IMR-90 (cell line): ENCODE measurements at regions not wholly inside any gene's neighbourhood (a gene's known extent, or its start where the extent isn't known, plus 50 kb on each side); places are given as distances from the start of the nearest gene placed in this dataset.

Experiments
- ATAC-seq: fragments of 200-7000 bp; cut with Tn5 transposase; 2 replicates; pipeline ENCODE4 v1.9.1; 2020; ENCODE audit warnings: low read depth, mild to moderate bottlenecking, moderate library complexity
- BruUV-seq: library from RNA; stranded (reverse); fragments of 400-500 nt; replicated peaks from 2 replicates; lab custom pipeline; 2021; lab: Mats Ljungman, UMichigan
- CTCF ChIA-PET: fragments of 300-600 bp; formaldehyde crosslinking; extraction: SDS; loops from one replicate; lab custom pipeline; 2021; ENCODE audit warnings: antibody characterized with exemption; lab: Yijun Ruan, JAX
- POLR2A ChIA-PET: fragments of 300-600 bp; sonication (Branson Sonifier 250); formaldehyde crosslinking; loops from one replicate; lab custom pipeline; 2022; ENCODE audit warnings: antibody characterized with exemption; ENCODE audit not compliant: unreplicated experiment; lab: Charles Lee
- DNase-seq: peaks from one replicate; pipeline ENCODE4 v3.0.0; 2013
- H2AFZ ChIP-seq: replicated peaks from 2 replicates; pipeline ENCODE3; 2013; ENCODE audit warnings: low read length, mild to moderate bottlenecking; ENCODE audit not compliant: poor library complexity
- H2AK5ac ChIP-seq: 2 replicates; pipeline ENCODE4 v1.6.1; 2013; ENCODE audit warnings: low read depth, low read length, inconsistent platforms
- H2AK9ac ChIP-seq: replicated peaks from 2 replicates; pipeline ENCODE3; 2013; ENCODE audit warnings: mild to moderate bottlenecking, low read depth, low read length, moderate library complexity; ENCODE audit not compliant: poor library complexity
- H2BK120ac ChIP-seq: 2 replicates; pipeline ENCODE4 v1.6.1; 2013; ENCODE audit warnings: low read depth, low read length, inconsistent platforms
- H2BK15ac ChIP-seq: 3 replicates; pipeline ENCODE4 v1.6.1; 2013; ENCODE audit warnings: low read depth, low read length, inconsistent platforms
- H2BK20ac ChIP-seq: 2 replicates; pipeline ENCODE4 v1.6.1; 2013; ENCODE audit warnings: low read depth, mild to moderate bottlenecking, inconsistent platforms, low read length, moderate library complexity
- H2BK5ac ChIP-seq: 2 replicates; pipeline ENCODE4 v1.6.1; 2013; ENCODE audit warnings: mild to moderate bottlenecking, low read depth, low read length, inconsistent platforms; ENCODE audit not compliant: poor library complexity, severe bottlenecking
- H3K14ac ChIP-seq: replicated peaks from 2 replicates; pipeline ENCODE4 v1.6.1; 2013; ENCODE audit warnings: low read depth, low read length, inconsistent platforms
- H3K18ac ChIP-seq: 2 replicates; pipeline ENCODE4 v1.6.1; 2013; ENCODE audit warnings: low read depth, low read length, control low read depth
- H3K23ac ChIP-seq: 2 replicates; pipeline ENCODE4 v1.6.1; 2013; ENCODE audit warnings: low read depth, low read length, inconsistent platforms
- H3K27ac ChIP-seq: 2 replicates; pipeline ENCODE4 v1.5.1; 2013; ENCODE audit warnings: mild to moderate bottlenecking, control low read depth, low read length; ENCODE audit not compliant: insufficient read depth
- H3K27me3 ChIP-seq: 2 replicates; pipeline ENCODE4 v1.6.1; 2013; ENCODE audit warnings: low read length; ENCODE audit not compliant: control insufficient read depth, insufficient read depth
- H3K36me3 ChIP-seq: 2 replicates; pipeline ENCODE4 v1.6.1; 2013; ENCODE audit warnings: low read length, mixed read lengths; ENCODE audit not compliant: control insufficient read depth, insufficient read depth
- H3K4ac ChIP-seq: 2 replicates; pipeline ENCODE4 v1.6.1; 2013; ENCODE audit warnings: low read depth, low read length, inconsistent platforms
- H3K4me1 ChIP-seq: 2 replicates; pipeline ENCODE4 v1.6.1; 2013; ENCODE audit warnings: low read length, mixed read lengths; ENCODE audit not compliant: control insufficient read depth, insufficient read depth
- H3K4me2 ChIP-seq: 2 replicates; pipeline ENCODE4 v1.6.1; 2013; ENCODE audit warnings: low read depth, mild to moderate bottlenecking, control low read depth, low read length, moderate library complexity
- H3K4me3 ChIP-seq: 2 replicates; pipeline ENCODE4 v1.5.1; 2013; ENCODE audit warnings: low read depth, mild to moderate bottlenecking, control low read depth, low read length, moderate library complexity; ENCODE audit not compliant: insufficient read depth
- H3K56ac ChIP-seq: 2 replicates; pipeline ENCODE4 v1.6.1; 2013; ENCODE audit warnings: low read length, inconsistent platforms; ENCODE audit not compliant: insufficient read depth; ENCODE audit errors: extremely low read depth
- H3K79me1 ChIP-seq, 2 experiments: 2 replicates each; pipeline ENCODE4 v1.6.1; 2013; ENCODE audit warnings: low read length in 2 of 2, inconsistent platforms in 1 of 2, low read depth in 1 of 2
- H3K9ac ChIP-seq: 2 replicates; pipeline ENCODE4 v1.6.1; 2013; ENCODE audit warnings: low read depth, low read length, control low read depth
- H3K9me1 ChIP-seq: 2 replicates; pipeline ENCODE4 v1.6.1; 2013; ENCODE audit warnings: low read length, inconsistent platforms; ENCODE audit not compliant: insufficient read depth
- H3K9me3 ChIP-seq: 2 replicates; pipeline ENCODE4 v1.6.1; 2013; ENCODE audit warnings: low read length; ENCODE audit not compliant: control insufficient read depth, insufficient read depth
- H4K20me1 ChIP-seq: 2 replicates; pipeline ENCODE4 v1.6.1; 2013; ENCODE audit warnings: low read length, inconsistent platforms; ENCODE audit not compliant: insufficient read depth
- H4K5ac ChIP-seq: 2 replicates; pipeline ENCODE4 v1.6.1; 2013; ENCODE audit warnings: mild to moderate bottlenecking, low read depth, low read length, control low read depth
- H4K8ac ChIP-seq, 2 experiments: 2 replicates each; pipeline ENCODE4 v1.6.1; 2013; ENCODE audit warnings: low read depth in 2 of 2, low read length in 2 of 2, control low read depth in 1 of 2, inconsistent platforms in 1 of 2
- H4K91ac ChIP-seq: 2 replicates; pipeline ENCODE4 v1.6.1; 2013; ENCODE audit warnings: low read depth, low read length, inconsistent platforms; ENCODE audit not compliant: insufficient read depth
- RCOR1 ChIP-seq: IDR thresholded peaks from 2 replicates; pipeline ENCODE4 v1.6.1; 2012; ENCODE audit warnings: mild to moderate bottlenecking, low read length, improper control_type of control experiment; ENCODE audit not compliant: insufficient replicate concordance
- WGBS, 2 experiments: methylation state at CpG; one replicate each; pipeline versions ENCODE4 v1.1.5 to v1.1.7; 2013; ENCODE audit warnings: missing lambda C conversion rate in 2 of 2; ENCODE audit not compliant: insufficient read length in 1 of 2; ENCODE audit errors: extremely low coverage in 2 of 2; 5-methylcytosine and 5-hydroxymethylcytosine counted together
- dilution Hi-C: fragments of 300-500 bp; cut with HindIII; formaldehyde crosslinking; loops from one replicate; pipeline ENCODE4 v1.14.3; 2018; ENCODE audit warnings: low sequenced_read_pairs; ENCODE audit not compliant: unreplicated experiment
- in situ Hi-C: fragments of 300-500 bp; cut with MboI; formaldehyde crosslinking; loops from 3 replicates; pipeline ENCODE4 v1.14.3; 2019; ENCODE audit warnings: low sequenced_read_pairs, inconsistent platforms, mixed read lengths
- intact Hi-C: fragments of 100-400 bp; cut with micrococcal nuclease; formaldehyde crosslinking; loops from 2 replicates; pipeline ENCODE4 v1.10.0; 2022
- TF ChIP-seq, protein P1 (sequence below): conservative IDR thresholded peaks from 2 replicates; pipeline ENCODE4 v1.5.1; 2012; ENCODE audit warnings: mild to moderate bottlenecking, low read depth, low read length, improper control_type of control experiment

DNA sequence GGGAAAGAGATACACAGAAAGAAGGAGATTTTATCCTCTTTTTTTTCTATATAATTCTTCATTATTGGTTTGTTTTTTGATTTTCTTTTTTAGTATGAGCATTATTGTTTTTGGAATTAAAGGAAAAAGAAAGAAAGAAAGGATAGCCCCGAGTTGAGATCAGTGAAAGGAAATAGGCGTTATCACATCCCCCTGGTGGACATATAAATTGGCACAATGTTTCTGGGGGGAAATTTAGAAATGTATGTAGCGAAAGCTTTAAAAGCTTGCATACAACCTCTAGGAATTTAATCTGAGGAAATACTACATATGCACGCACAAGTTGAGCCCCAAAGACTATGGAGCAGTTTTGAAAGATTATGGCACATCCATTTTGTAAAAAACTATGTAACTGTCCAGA lies 226.3 kb upstream of the LDB2 start:
- Histone ChIP-seq H2AK5ac (no peak overlapping the region), H3K56ac (no peak overlapping the region), H4K20me1 (no peaks in the 10 kb centered on the region), H3K18ac (no peak overlapping the region), H3K4ac (no peak overlapping the region), H3K14ac (no peak overlapping the region), H3K36me3 (no peaks in the 10 kb centered on the region), H3K23ac (no peak overlapping the region), H3K9me1 (no peaks in the 10 kb centered on the region), H3K9ac (no peak overlapping the region), H2AFZ (no peak overlapping the region), H3K4me2 (no peak overlapping the region), H2BK120ac (no peak overlapping the region), H2BK20ac (no peak overlapping the region), H2BK15ac (no peak overlapping the region), H4K8ac (no peak overlapping the region), H2AK9ac (no peak overlapping the region), H3K4me3 (no peak overlapping the region), H2BK5ac (no peak overlapping the region), H3K9me3 (no peaks in the 10 kb centered on the region; the same call in 1 of the 2 replicates), H3K27ac (no peak overlapping the region), H4K5ac (no peak overlapping the region), H3K4me1 (peaks cover 3% of the 10 kb centered on the region; the same call in 1 of the 2 replicates), H4K91ac (no peak overlapping the region), H3K79me1 (no peaks in the 10 kb centered on the region), H3K27me3 (no peaks in the 10 kb centered on the region)
- DNase-seq: no peak
- in situ Hi-C loops (no loop called here), dilution Hi-C loops (no loop called here), intact Hi-C loops (no loop called here)
- ChIA-PET CTCF (interaction anchor here (0.8 kb wide), 1 partner anchor 24 kb away, joined by 4 read pairs; no protein-coding TSS in a partner anchor), POLR2A (no interaction called here)
- TF ChIP-seq, protein P1, sequence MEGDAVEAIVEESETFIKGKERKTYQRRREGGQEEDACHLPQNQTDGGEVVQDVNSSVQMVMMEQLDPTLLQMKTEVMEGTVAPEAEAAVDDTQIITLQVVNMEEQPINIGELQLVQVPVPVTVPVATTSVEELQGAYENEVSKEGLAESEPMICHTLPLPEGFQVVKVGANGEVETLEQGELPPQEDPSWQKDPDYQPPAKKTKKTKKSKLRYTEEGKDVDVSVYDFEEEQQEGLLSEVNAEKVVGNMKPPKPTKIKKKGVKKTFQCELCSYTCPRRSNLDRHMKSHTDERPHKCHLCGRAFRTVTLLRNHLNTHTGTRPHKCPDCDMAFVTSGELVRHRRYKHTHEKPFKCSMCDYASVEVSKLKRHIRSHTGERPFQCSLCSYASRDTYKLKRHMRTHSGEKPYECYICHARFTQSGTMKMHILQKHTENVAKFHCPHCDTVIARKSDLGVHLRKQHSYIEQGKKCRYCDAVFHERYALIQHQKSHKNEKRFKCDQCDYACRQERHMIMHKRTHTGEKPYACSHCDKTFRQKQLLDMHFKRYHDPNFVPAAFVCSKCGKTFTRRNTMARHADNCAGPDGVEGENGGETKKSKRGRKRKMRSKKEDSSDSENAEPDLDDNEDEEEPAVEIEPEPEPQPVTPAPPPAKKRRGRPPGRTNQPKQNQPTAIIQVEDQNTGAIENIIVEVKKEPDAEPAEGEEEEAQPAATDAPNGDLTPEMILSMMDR: peak; percentile 11; the same call in 1 of the 2 replicates
- no peak for TF ChIP-seq RCOR1
- no CpG with 5 or more reads among the region's 4 CpGs for WGBS, 2 experiments
- ATAC-seq: no peak
- BruUV-seq: no TSS peak
